AG20443 (cell line): ENCODE measurements at regions not wholly inside any gene's neighbourhood (a gene's known extent, or its start where the extent isn't known, plus 50 kb on each side); places are given as distances from the start of the nearest gene placed in this dataset.
"Not testable (repeated sequence)": the region's sequence is repeated elsewhere in the genome, so short reads cannot be mapped to it uniquely, and the experiment has no call there.

Source experiments
- DNase-seq: peaks from one replicate; pipeline ENCODE4 v3.0.0; 2012; ENCODE audit warnings: low spot score, mixed read lengths

- DNase-seq: no peak
These were observed 613.2 kb downstream of the TLE1 start for GRCh38 chr9:81076131-81076530.

GRCh38 chr9:81074221-81074620, 615.1 kb downstream of the TLE1 start:
- no peak for DNase-seq

- no peak for DNase-seq
These were observed 615.5 kb downstream of the TLE1 start for GRCh38 chr9:81073821-81074220.

GRCh38 chr9:81072758-81073157, 616.6 kb downstream of the TLE1 start:
- no peak for DNase-seq

- no peak for DNase-seq
These were observed 618.2 kb downstream of the TLE1 start for GRCh38 chr9:81071108-81071507.

GRCh38 chr9:81070689-81071088, 618.7 kb downstream of the TLE1 start:
- no peak for DNase-seq

- DNase-seq: no peak
These were observed 619.4 kb downstream of the TLE1 start for GRCh38 chr9:81069923-81070322.

- DNase-seq: no peak
These were observed 620.1 kb downstream of the TLE1 start for GRCh38 chr9:81069038-81069795.

GRCh38 chr9:81062995-81063394, 626.4 kb downstream of the TLE1 start:
- not testable (repeated sequence) for DNase-seq

- DNase-seq: no peak
These were observed 630.6 kb downstream of the TLE1 start for GRCh38 chr9:81058782-81059181.

- no peak for DNase-seq
These were observed 635.9 kb downstream of the TLE1 start for GRCh38 chr9:81053298-81054025.

- no peak for DNase-seq
These were observed 636.5 kb downstream of the TLE1 start for GRCh38 chr9:81052846-81053245.

- DNase-seq: no peak
These were observed 642.1 kb downstream of the TLE1 start for GRCh38 chr9:81047280-81047679.

- DNase-seq: no peak
These were observed 643.7 kb downstream of the TLE1 start for GRCh38 chr9:81045658-81046057.

GRCh38 chr9:81037889-81038288, 651.5 kb downstream of the TLE1 start:
- no peak for DNase-seq

GRCh38 chr9:81035601-81036000, 653.7 kb downstream of the TLE1 start:
- no peak for DNase-seq

GRCh38 chr9:81035171-81035570, 654.2 kb downstream of the TLE1 start:
- peak; percentile 8 for DNase-seq

GRCh38 chr9:81032831-81033230, 656.5 kb downstream of the TLE1 start:
- no peak for DNase-seq

GRCh38 chr9:81032030-81032572, 657.2 kb downstream of the TLE1 start:
- peak; percentile 61 for DNase-seq

GRCh38 chr9:81031422-81032029, 657.8 kb downstream of the TLE1 start:
- DNase-seq: no peak

GRCh38 chr9:81030027-81030426, 659.3 kb downstream of the TLE1 start:
- no peak for DNase-seq

GRCh38 chr9:81028504-81028903, 660.8 kb downstream of the TLE1 start:
- peak; percentile 77 for DNase-seq

- no peak for DNase-seq
These were observed 667.2 kb downstream of the TLE1 start for GRCh38 chr9:81022177-81022576.
